Cardiac muscle cell (in vitro differentiated cells and primary cell): ENCODE measurements at regions not wholly inside any gene's neighbourhood (a gene's known extent, or its start where the extent isn't known, plus 50 kb on each side); places are given as distances from the start of the nearest gene placed in this dataset.

Experiments used
- DNase-seq, 2 donors: peaks; one replicate each; pipeline versions ENCODE4 v3.0.0 to v3.0.0-alpha.2; 2010 to 2017; ENCODE audit warnings: low read depth in 1 of 2, low spot score in 1 of 2
- H3K27ac ChIP-seq: fragments of 200-600 bp; sonication (generic); 2 replicates; pipeline ENCODE4 v1.5.1; 2016
- H3K27me3 ChIP-seq: fragments of 200-600 bp; sonication (generic); 2 replicates; pipeline ENCODE4 v1.6.0; 2016; ENCODE audit warnings: control low read depth
- H3K36me3 ChIP-seq: fragments of 200-600 bp; sonication (generic); 2 replicates; pipeline ENCODE4 v1.5.1; 2016; ENCODE audit warnings: control low read depth
- H3K4me1 ChIP-seq: fragments of 200-600 bp; sonication (generic); 2 replicates; pipeline ENCODE4 v1.8.1; 2017; ENCODE audit warnings: low read depth, mild to moderate bottlenecking, mixed run types
- H3K4me3 ChIP-seq: fragments of 200-600 bp; sonication (generic); 2 replicates; pipeline ENCODE4 v1.5.1; 2016; ENCODE audit warnings: mild to moderate bottlenecking
- H3K9me3 ChIP-seq: fragments of 200-600 bp; sonication (generic); 2 replicates; pipeline ENCODE4 v1.5.1; 2017; ENCODE audit warnings: low read depth, mild to moderate bottlenecking, control low read depth
- TF ChIP-seq, protein P1 (sequence below): IDR thresholded peaks from 2 replicates; pipeline ENCODE4 v1.5.1; 2012; ENCODE audit warnings: low read depth, mild to moderate bottlenecking, low read length

DNA sequence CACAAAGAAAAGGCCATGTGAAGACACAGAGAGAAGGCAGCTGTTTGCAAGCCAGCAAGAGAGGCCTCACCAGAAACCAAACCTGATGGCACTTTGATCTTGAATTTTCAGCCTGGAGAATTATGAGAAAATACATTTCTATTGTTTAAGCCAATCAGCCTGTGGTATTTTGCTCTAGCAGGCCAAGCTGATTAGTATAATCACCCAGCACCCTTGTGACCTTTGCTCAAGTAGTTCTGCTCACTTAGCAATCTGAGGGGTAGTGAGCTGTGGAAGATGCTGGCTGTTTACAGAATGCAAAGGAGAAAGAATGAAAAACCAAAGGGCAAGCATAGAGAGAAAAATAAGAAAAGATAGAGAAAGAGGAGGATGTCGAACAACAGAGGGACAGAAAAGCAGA is 396.4 kb upstream of the BOD1L1 start:
- H3K4me3 ChIP-seq: no peak overlapping the region
- TF ChIP-seq, protein P1, sequence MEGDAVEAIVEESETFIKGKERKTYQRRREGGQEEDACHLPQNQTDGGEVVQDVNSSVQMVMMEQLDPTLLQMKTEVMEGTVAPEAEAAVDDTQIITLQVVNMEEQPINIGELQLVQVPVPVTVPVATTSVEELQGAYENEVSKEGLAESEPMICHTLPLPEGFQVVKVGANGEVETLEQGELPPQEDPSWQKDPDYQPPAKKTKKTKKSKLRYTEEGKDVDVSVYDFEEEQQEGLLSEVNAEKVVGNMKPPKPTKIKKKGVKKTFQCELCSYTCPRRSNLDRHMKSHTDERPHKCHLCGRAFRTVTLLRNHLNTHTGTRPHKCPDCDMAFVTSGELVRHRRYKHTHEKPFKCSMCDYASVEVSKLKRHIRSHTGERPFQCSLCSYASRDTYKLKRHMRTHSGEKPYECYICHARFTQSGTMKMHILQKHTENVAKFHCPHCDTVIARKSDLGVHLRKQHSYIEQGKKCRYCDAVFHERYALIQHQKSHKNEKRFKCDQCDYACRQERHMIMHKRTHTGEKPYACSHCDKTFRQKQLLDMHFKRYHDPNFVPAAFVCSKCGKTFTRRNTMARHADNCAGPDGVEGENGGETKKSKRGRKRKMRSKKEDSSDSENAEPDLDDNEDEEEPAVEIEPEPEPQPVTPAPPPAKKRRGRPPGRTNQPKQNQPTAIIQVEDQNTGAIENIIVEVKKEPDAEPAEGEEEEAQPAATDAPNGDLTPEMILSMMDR: no peak
- H3K36me3 ChIP-seq: no peaks in the 10 kb centered on the region
- no peaks in the 10 kb centered on the region for H3K27me3 ChIP-seq
- no peaks in the 10 kb centered on the region for H3K9me3 ChIP-seq
- peak in 1 of 2 donors; percentile 25 for DNase-seq
- H3K27ac ChIP-seq: no peak overlapping the region
- peaks cover 9% of the 10 kb centered on the region for H3K4me1 ChIP-seq

DNA sequence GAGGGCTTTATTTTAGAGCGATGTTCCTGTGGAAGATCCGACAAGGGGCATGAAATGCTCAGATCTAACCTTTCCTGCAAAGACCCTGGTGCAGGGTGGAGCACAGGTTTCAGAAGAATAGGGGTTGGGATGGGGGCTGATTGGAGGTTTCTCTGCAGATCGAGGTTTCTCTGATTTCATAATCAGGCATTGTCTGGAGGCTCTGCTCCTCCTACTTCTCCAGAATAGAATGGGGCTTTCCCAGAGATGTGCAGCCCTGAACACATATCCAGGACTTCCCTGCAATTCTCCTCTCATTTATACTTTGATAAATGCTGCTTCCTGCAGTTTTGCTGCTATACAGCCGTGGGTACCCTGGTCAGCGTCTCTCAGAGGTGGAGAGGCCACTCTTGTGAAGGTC is 397.6 kb upstream of the BOD1L1 start:
- H3K4me1 ChIP-seq: peaks cover 15% of the 10 kb centered on the region
- TF ChIP-seq, protein P1: no peak
- H3K9me3 ChIP-seq: no peaks in the 10 kb centered on the region

DNA sequence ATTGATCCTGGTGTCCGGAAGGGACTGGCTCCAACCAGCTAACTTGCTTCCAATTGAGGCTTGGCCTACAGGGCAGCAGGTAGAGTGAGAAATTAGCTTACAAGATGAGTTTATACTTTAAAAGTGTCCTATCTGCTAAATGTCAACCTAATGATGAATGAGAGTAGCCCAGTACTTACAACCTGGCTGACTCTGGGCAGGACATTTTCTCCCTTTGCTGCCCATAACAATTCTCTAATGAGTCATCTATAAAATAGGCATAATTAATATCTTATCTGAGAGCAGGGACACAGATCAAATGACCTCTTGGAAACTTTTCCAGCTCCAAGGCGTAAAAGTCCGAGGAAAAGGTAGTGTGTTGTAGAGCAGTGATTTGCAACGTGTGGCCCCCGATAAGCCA is 398.4 kb upstream of the BOD1L1 start:
- H3K27me3 ChIP-seq: no peaks in the 10 kb centered on the region
- no peak for DNase-seq
- no peak overlapping the region for H3K4me3 ChIP-seq
- H3K27ac ChIP-seq: no peak overlapping the region
- H3K36me3 ChIP-seq: no peaks in the 10 kb centered on the region
- TF ChIP-seq, protein P1: no peak
- H3K9me3 ChIP-seq: no peaks in the 10 kb centered on the region
- H3K4me1 ChIP-seq: peaks cover 15% of the 10 kb centered on the region

More for the DNA sequence above, 397.6 kb upstream of the BOD1L1 start:
- H3K36me3 ChIP-seq: no peaks in the 10 kb centered on the region
- no peak overlapping the region for H3K27ac ChIP-seq
- no peaks in the 10 kb centered on the region for H3K27me3 ChIP-seq
- peak; percentile 24 to 47 for DNase-seq
- no peak overlapping the region for H3K4me3 ChIP-seq

DNA sequence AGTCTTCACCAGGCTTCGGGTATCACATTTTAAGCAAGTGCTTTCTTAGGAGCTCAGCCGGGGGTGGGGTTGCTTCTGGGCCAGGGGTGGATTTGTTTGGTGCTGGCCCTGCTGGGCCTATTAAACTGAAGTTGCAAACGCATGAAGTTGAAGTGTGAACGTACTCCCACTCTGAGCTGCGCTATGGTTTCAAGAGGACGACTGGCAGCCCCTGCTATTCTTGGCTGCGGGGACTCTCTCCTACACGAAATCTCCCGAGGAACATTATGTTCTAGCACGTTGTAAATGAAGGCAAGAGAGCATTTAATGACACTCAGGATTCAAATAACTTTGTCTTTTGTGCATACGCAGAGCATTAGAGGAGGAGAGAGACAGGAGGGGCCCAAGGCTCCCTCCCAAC is 401.3 kb upstream of the BOD1L1 start:
- no peak overlapping the region for H3K27ac ChIP-seq
- TF ChIP-seq, protein P1: no peak
- H3K4me3 ChIP-seq: no peak overlapping the region
- no peaks in the 10 kb centered on the region for H3K36me3 ChIP-seq
- H3K9me3 ChIP-seq: no peaks in the 10 kb centered on the region
- no peaks in the 10 kb centered on the region for H3K27me3 ChIP-seq
- peaks cover 14% of the 10 kb centered on the region for H3K4me1 ChIP-seq
- peak in 1 of 2 donors; percentile 50 for DNase-seq

DNA sequence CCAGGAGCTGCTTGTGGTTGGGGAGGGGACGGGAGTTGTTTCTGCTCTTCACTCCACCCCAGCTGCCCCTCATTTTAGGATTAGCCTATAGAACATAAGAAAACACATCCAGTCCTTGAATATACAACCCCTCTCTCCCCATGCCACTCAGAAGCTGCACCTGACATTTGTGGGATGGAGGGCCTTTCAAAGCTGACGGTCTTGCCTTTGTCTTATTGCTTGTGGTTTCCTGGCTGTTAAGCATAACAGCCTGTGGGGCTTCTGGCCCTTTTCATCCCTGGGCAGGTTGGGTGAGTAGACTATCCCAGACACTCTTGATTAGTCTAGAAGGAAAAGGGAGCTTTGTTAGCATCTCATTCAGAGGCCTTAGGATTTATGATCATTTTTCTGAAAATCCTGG is 407.6 kb upstream of the BOD1L1 start:
- H3K27ac ChIP-seq: no peak overlapping the region
- H3K9me3 ChIP-seq: no peaks in the 10 kb centered on the region
- H3K27me3 ChIP-seq: no peaks in the 10 kb centered on the region
- no peak overlapping the region for H3K4me3 ChIP-seq
- TF ChIP-seq, protein P1: no peak
- DNase-seq: no peak
- H3K36me3 ChIP-seq: no peaks in the 10 kb centered on the region
- H3K4me1 ChIP-seq: no peaks in the 10 kb centered on the region

DNA sequence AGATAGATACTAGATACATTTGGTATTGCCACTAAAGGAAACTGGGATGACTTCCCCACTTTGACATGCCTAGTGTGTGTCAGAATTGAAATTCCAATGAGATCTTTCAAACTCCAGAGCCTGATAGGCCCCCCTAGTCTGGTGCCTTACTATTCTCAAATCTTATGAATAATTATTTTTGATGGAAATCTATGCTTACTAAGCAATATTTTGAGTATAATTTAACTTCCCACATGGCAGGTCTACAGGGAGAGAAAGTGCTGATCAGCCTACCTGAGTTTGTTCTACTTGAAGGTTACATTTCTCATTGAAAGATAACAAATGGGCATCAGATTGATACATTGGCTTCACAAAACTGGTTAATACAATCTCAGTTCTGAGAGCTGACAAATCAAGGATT is 415.7 kb upstream of the BOD1L1 start:
- Histone ChIP-seq H3K36me3 (no peaks in the 10 kb centered on the region), H3K9me3 (no peaks in the 10 kb centered on the region), H3K27me3 (no peaks in the 10 kb centered on the region), H3K27ac (no peak overlapping the region), H3K4me1 (no peaks in the 10 kb centered on the region), H3K4me3 (no peak overlapping the region)
- TF ChIP-seq, protein P1: no peak
- no peak for DNase-seq
